ENCODE measurements at regions not wholly inside any gene's neighbourhood (a gene's known extent, or its start where the extent isn't known, plus 50 kb on each side); places are given as distances from the start of the nearest gene placed in this dataset.

DNA sequence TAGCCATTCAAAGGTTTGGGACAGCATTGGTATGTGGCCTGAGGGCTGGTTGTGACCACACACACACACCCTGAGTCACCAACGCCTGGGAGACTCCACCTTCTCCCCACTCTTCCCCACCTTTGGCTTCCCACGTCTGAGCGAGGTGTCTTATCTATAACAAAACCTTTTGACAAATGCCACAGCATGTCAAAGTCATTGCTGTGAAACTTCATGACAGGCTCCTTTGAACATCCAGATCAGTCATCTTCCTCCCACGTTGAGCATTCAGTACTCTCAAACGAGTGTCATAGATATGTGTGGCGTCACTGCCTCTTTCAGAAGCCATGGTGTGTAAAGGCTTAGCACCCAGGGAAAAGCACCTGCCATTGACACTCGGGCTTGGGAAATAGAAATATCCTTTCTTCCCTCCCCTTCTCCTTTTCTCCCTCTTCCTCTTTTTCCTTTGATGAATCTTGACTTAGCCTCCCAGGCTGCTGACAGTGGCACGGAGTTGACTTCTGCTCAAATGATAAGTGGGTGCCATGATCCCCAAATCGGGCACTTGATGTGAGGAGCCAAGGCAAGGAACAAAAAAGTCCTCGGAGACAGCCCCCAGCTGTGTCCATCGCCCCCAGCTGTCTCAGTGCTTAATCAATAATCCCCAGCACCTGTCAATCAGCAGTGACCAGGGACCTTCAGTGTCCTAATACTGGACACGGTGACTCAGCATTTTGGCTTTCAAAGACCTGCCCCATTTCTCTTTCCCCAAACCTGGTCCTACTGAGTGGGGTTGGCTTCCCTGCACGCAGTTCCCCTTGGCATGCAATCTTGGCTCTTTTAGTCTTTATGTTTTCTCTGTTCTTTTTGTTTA, 114.8 kb downstream of the FGF18 start:
- no peak for TF ChIP-seq CTCF (conservative IDR thresholded peaks at IDR 0.05; ENCODE audit: low read depth, low read length)
- no peak for DNase-seq (ENCODE audit: low read depth)
- no peak overlapping the region for H3K4me3 ChIP-seq (ENCODE audit: low read depth, low read length)

DNA sequence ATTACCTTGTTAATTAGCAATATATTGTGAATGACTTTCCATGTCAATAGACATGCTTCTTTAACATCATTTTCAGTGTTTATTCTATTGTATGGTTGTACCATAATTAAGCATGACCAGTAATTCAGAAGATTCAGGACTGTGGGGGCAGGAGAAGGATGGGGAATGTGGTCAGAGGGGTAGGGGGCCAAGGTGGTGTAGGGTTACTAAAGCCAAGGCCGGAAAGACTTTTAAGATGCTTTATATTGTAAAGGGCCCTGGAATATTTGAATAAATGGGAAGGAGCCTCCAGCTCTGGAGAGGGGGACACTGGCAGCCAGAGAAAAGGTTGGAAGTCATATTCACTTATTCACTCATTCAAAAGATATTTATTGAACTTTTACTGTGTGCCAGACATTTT, 115.7 kb downstream of the FGF18 start:
- DNase-seq (ENCODE audit: low read depth) = no peak
- H3K4me3 ChIP-seq (ENCODE audit: low read depth, low read length) = no peak overlapping the region
- TF ChIP-seq CTCF (conservative IDR thresholded peaks at IDR 0.05; ENCODE audit: low read depth, low read length) = no peak

DNA sequence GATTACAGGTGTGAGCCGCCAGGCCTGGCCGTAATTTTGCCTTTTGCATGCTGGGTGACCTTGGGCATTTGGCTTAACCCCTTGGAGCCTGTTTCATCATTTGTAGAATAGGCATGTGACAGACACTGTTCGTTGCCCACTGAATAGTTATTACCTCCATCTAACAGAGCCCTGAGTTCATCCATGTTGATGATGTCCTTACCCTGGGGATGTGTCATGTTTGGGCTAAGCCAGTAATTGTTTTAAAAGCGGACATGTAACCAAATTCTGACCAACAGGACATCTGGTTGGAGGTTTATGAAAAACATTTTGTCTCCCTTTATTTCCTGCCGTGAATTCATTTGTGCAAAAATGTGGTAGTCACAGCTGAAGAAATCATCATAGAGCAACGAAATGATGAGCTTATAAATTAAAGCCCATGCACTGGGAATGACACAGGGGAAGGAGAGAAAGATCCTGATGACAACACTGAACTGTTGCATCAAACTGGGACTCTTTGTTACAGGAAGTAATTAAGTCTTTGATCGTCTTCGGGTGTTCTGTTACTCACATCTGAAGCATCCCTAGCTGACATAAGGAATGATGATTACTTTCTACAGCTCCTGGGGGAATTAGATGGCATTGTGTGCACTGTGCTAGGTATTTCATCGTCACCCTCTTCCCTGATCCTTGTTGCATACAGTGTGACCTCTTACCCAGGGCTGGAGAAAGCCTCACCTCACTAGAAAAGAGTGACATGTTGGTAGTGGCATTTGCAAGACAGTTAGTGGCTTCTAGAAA, 117.8 kb downstream of the FGF18 start:
- TF ChIP-seq CTCF (conservative IDR thresholded peaks at IDR 0.05; ENCODE audit: low read depth, low read length) = no peak
- DNase-seq (ENCODE audit: low read depth) = peak; percentile 8
- no peak overlapping the region for H3K4me3 ChIP-seq (ENCODE audit: low read depth, low read length)

DNA sequence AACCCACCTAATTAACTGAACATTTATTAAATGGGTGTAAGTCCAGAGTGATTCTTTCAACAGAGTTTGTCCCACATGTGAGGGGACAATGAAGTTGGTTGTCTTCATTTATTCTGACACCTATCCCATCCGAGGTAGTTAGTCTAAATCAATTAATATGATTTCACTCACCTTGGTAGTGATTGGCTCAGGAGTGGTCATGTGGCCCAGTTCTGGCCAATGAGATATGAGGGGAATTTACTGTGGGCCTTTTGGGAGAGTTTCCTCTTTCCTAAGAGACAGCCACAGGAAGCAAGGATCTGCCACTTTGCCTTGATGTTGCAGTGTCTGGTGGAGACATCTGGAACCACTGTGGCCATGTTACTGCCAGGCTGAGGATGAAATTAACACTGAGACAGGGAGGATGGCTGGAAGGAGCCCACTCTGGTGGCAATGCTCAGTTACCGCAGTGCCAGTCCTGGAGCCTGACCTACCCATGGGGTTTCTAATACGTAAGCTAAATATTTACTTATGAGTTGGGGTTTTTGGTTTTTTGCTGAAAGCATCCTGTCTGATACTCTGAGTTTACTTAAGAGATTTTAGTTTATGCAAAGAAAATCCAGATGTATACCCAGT, 118.6 kb downstream of the FGF18 start:
- DNase-seq (ENCODE audit: low read depth) = peak; percentile 13
- peak; percentile 46 for TF ChIP-seq CTCF (conservative IDR thresholded peaks at IDR 0.05; ENCODE audit: low read depth, low read length)
- H3K4me3 ChIP-seq (ENCODE audit: low read depth, low read length) = no peak overlapping the region

GRCh38 chr5:171538681-171539080, 119.2 kb downstream of the FGF18 start:
- no peak overlapping the region for H3K4me3 ChIP-seq (ENCODE audit: low read depth, low read length)
- no peak for DNase-seq (ENCODE audit: low read depth)
- no peak for TF ChIP-seq CTCF (conservative IDR thresholded peaks at IDR 0.05; ENCODE audit: low read depth, low read length)

DNA sequence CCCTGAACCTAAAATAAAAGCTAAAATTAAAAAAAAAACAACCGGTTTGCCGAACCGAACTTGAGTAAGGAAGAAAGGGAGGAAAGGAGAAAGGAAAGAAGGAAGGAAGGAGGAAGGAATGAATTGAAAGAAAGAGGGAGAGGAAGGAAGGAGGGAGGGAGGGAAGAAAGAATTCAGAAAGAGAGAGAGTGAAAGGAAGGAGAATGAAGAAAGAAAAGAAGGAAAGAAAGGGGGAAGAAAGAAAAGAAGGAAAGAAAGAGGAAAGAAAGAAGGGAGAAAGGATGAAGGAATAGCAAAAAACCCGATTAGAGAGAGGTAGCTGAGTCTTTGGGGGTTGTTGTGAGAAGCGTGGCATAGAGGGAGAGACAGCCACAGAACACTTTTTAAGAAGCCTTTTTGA, 121.4 kb downstream of the FGF18 start:
- no peak for DNase-seq (ENCODE audit: low read depth)
- no peak for TF ChIP-seq CTCF (conservative IDR thresholded peaks at IDR 0.05; ENCODE audit: low read depth, low read length)
- no peak overlapping the region for H3K4me3 ChIP-seq (ENCODE audit: low read depth, low read length)
